ENCODE measurements at regions not wholly inside any gene's neighbourhood (a gene's known extent, or its start where the extent isn't known, plus 50 kb on each side); places are given as distances from the start of the nearest gene placed in this dataset.

DNA sequence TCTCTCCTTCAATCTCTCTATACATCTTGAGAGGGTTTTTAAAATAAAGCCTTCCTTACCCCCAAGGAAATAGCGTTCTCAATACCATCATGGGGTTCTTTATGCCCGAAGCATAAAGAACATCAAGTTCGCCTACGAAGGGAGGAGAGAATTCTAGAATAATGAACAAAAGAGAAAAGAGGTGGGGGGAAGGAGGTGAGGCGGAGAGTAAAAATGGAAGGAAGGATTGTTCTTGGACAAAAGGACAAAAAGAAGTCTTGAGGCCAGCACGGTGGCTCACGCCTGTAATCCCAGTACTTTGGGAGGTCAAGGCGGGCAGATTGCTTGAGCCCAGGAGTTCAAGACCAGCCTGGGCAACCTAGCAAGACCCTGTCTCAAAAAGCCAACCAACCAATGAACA, 319.8 kb upstream of the NCKAP5 start:
- Histone ChIP-seq H3K9me3 (replicated peaks in 1 of 2; ENCODE audit: control insufficient read depth in 2 of 2, insufficient read depth in 1 of 2, low read depth in 1 of 2, low read length in 2 of 2) (no peaks in the 10 kb centered on the region), H2AFZ (ENCODE audit: low read length) (no peak overlapping the region), H3K4ac (ENCODE audit: low read length) (no peak overlapping the region), H2AK5ac (ENCODE audit: low read depth, low read length) (no peak overlapping the region), H2BK12ac (ENCODE audit: low read length) (no peak overlapping the region), H3K9ac (ENCODE audit: low read depth, low read length, poor library complexity) (no peak overlapping the region), H4K8ac (ENCODE audit: low read depth, low read length) (no peak overlapping the region), H3K4me1 (ENCODE audit: control insufficient read depth in 2 of 2, insufficient read depth in 1 of 2, low read depth in 1 of 2, low read length in 2 of 2) (no peaks in the 10 kb centered on the region), H3K36me3 (replicated peaks in 1 of 2; ENCODE audit: control insufficient read depth in 2 of 2, insufficient read depth in 2 of 2, low read length in 2 of 2) (no peaks in the 10 kb centered on the region), H2BK5ac (ENCODE audit: low read length) (no peak overlapping the region), H3K27ac (replicated peaks; ENCODE audit: low read length) (no peak overlapping the region), H3K18ac (ENCODE audit: low read length) (no peak overlapping the region), H4K91ac (ENCODE audit: low read depth, low read length, poor library complexity) (no peak overlapping the region), H2BK15ac (ENCODE audit: low read length) (no peak overlapping the region), H2BK120ac (ENCODE audit: low read depth, low read length) (no peak overlapping the region), H3K14ac (ENCODE audit: low read length) (no peak overlapping the region), H3K4me3 (ENCODE audit: low read length in 2 of 2) (no peak overlapping the region), H3K27me3 (ENCODE audit: control insufficient read depth in 3 of 3, insufficient read depth in 3 of 3, low read depth in 1 of 3, low read length in 3 of 3) (no peaks in the 10 kb centered on the region), H3K4me2 (ENCODE audit: insufficient read depth, low read length, poor library complexity, severe bottlenecking) (no peak overlapping the region), H3K79me1 (ENCODE audit: low read depth, low read length) (no peaks in the 10 kb centered on the region), H3K23ac (ENCODE audit: low read depth, low read length, poor library complexity) (no peak overlapping the region)
- 100% methylated on average over 1 of the region's 8 CpGs for WGBS, 2 donors (ENCODE audit: extremely low coverage in 2 of 2, insufficient read length in 2 of 2, insufficient replicate concordance in 1 of 2)
- no peak for DNase-seq (ENCODE audit: low spot score)

DNA sequence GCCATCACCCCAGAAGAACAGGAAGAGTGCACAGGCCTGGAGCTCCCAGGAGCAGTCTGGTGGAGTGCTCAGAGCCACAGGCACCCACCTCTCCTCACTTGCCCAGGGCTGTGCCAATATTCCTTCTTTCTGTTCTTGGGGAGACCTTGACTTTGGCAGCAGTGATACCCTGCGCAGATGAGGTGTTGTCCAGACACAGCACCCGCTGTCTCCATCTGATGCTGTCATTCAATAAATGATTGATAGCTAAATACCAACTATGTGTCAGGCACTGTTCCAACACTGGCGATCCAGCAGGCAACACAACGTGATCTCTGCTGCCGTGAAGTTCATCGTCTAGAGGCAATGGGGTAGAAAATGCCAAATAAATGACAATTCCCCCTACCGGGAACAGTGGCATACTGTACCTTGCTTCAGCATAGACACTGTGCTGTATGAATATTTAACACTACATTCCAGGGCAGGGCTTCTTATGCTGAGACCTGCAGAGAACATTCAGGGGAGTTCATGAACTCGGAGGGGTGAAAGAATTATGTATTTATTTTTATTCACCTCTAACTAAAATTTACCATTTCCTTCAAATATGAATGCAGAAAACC, 320.5 kb upstream of the NCKAP5 start:
- Histone ChIP-seq H2BK15ac (ENCODE audit: low read length) (no peak overlapping the region), H3K23ac (ENCODE audit: low read depth, low read length, poor library complexity) (no peak overlapping the region), H3K4me1 (ENCODE audit: control insufficient read depth in 2 of 2, insufficient read depth in 1 of 2, low read depth in 1 of 2, low read length in 2 of 2) (no peaks in the 10 kb centered on the region), H2BK120ac (ENCODE audit: low read depth, low read length) (no peak overlapping the region), H2BK12ac (ENCODE audit: low read length) (no peak overlapping the region), H4K8ac (ENCODE audit: low read depth, low read length) (no peak overlapping the region), H3K4me2 (ENCODE audit: insufficient read depth, low read length, poor library complexity, severe bottlenecking) (no peak overlapping the region), H4K91ac (ENCODE audit: low read depth, low read length, poor library complexity) (no peak overlapping the region), H3K79me1 (ENCODE audit: low read depth, low read length) (no peaks in the 10 kb centered on the region), H3K18ac (ENCODE audit: low read length) (no peak overlapping the region), H3K4ac (ENCODE audit: low read length) (no peak overlapping the region), H3K14ac (ENCODE audit: low read length) (no peak overlapping the region), H2AFZ (ENCODE audit: low read length) (no peak overlapping the region), H3K27me3 (ENCODE audit: control insufficient read depth in 3 of 3, insufficient read depth in 3 of 3, low read depth in 1 of 3, low read length in 3 of 3) (no peaks in the 10 kb centered on the region), H3K9ac (ENCODE audit: low read depth, low read length, poor library complexity) (no peak overlapping the region), H3K36me3 (replicated peaks in 1 of 2; ENCODE audit: control insufficient read depth in 2 of 2, insufficient read depth in 2 of 2, low read length in 2 of 2) (no peaks in the 10 kb centered on the region), H2AK5ac (ENCODE audit: low read depth, low read length) (no peak overlapping the region), H3K4me3 (ENCODE audit: low read length in 2 of 2) (no peak overlapping the region), H3K27ac (replicated peaks; ENCODE audit: low read length) (no peak overlapping the region), H3K9me3 (replicated peaks in 1 of 2; ENCODE audit: control insufficient read depth in 2 of 2, insufficient read depth in 1 of 2, low read depth in 1 of 2, low read length in 2 of 2) (no peaks in the 10 kb centered on the region), H2BK5ac (ENCODE audit: low read length) (no peak overlapping the region)
- WGBS, 2 donors (ENCODE audit: extremely low coverage in 2 of 2, insufficient read length in 2 of 2, insufficient replicate concordance in 1 of 2): no CpG with 5 or more reads among the region's 8 CpGs
- DNase-seq (ENCODE audit: low spot score): no peak

DNA sequence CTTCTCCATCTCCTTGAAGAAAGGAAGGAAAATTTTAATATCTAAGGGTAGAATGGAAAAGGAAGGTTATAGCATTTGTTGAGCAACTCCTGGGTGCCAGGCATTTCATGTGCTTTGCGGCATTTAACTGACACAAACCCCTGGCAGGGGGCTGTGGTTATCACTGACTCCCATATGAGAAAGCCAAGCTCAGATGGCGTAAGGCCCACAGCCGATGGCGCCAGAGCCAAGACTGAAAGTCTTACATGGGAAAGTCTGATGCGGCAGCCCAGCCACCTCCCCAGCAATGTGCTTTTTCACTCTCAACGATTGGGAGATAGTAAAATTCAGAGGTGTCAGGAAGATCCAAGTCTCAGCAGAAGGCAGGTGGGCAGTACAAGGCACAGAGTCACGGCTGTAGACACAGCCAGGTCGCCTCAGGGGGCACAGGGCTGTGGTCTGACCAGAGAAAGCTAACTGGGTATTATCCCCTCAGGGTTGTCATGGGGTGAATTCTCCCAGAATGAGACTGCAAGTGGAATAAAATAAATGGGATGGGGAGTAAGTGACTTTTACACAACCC, 324.2 kb upstream of the NCKAP5 start:
- Histone ChIP-seq H3K79me1 (ENCODE audit: low read depth, low read length) (no peaks in the 10 kb centered on the region), H3K23ac (ENCODE audit: low read depth, low read length, poor library complexity) (no peak overlapping the region), H3K18ac (ENCODE audit: low read length) (no peak overlapping the region), H2AFZ (ENCODE audit: low read length) (no peak overlapping the region), H3K4me1 (ENCODE audit: control insufficient read depth in 2 of 2, insufficient read depth in 1 of 2, low read depth in 1 of 2, low read length in 2 of 2) (no peaks in the 10 kb centered on the region), H3K4me3 (ENCODE audit: low read length in 2 of 2) (no peak overlapping the region), H2BK12ac (ENCODE audit: low read length) (no peak overlapping the region), H2BK120ac (ENCODE audit: low read depth, low read length) (no peak overlapping the region), H3K14ac (ENCODE audit: low read length) (no peak overlapping the region), H3K4ac (ENCODE audit: low read length) (no peak overlapping the region), H4K8ac (ENCODE audit: low read depth, low read length) (no peak overlapping the region), H3K4me2 (ENCODE audit: insufficient read depth, low read length, poor library complexity, severe bottlenecking) (no peak overlapping the region), H3K9ac (ENCODE audit: low read depth, low read length, poor library complexity) (no peak overlapping the region), H3K9me3 (replicated peaks in 1 of 2; ENCODE audit: control insufficient read depth in 2 of 2, insufficient read depth in 1 of 2, low read depth in 1 of 2, low read length in 2 of 2) (no peaks in the 10 kb centered on the region), H4K91ac (ENCODE audit: low read depth, low read length, poor library complexity) (no peak overlapping the region), H3K27me3 (ENCODE audit: control insufficient read depth in 3 of 3, insufficient read depth in 3 of 3, low read depth in 1 of 3, low read length in 3 of 3) (no peaks in the 10 kb centered on the region), H3K27ac (replicated peaks; ENCODE audit: low read length) (no peak overlapping the region), H3K36me3 (replicated peaks in 1 of 2; ENCODE audit: control insufficient read depth in 2 of 2, insufficient read depth in 2 of 2, low read length in 2 of 2) (no peaks in the 10 kb centered on the region), H2BK15ac (ENCODE audit: low read length) (no peak overlapping the region), H2AK5ac (ENCODE audit: low read depth, low read length) (no peak overlapping the region), H2BK5ac (ENCODE audit: low read length) (no peak overlapping the region)
- WGBS, 2 donors (ENCODE audit: extremely low coverage in 2 of 2, insufficient read length in 2 of 2, insufficient replicate concordance in 1 of 2): no CpG with 5 or more reads among the region's 8 CpGs
- DNase-seq (ENCODE audit: low spot score): no peak

DNA sequence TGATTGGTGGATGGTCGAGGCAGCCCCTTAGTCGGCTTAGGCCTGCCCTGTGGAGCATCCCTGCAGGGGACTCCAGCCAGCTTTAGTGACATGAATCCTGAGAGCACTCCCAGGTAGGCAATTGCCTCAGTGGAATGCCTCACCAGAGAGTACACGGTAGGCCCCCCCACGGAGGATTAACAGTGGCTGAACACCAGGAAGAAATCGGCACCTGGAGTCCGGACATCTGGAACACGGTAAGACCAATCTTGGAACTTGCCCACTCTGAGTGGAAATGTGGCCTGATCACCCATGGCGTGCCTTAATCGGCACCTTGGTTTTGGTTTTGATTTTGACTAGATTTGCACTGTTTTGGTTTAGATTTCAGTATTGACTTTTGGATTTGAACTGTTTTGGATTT, 326.2 kb upstream of the NCKAP5 start:
- H3K9ac ChIP-seq (ENCODE audit: low read depth, low read length, poor library complexity): no peak overlapping the region
- H3K36me3 ChIP-seq (replicated peaks in 1 of 2; ENCODE audit: control insufficient read depth in 2 of 2, insufficient read depth in 2 of 2, low read length in 2 of 2): no peaks in the 10 kb centered on the region
- H3K27me3 ChIP-seq (ENCODE audit: control insufficient read depth in 3 of 3, insufficient read depth in 3 of 3, low read depth in 1 of 3, low read length in 3 of 3): no peaks in the 10 kb centered on the region
- no peak overlapping the region for H2AFZ ChIP-seq (ENCODE audit: low read length)
- H2BK5ac ChIP-seq (ENCODE audit: low read length): no peak overlapping the region
- no peak overlapping the region for H4K91ac ChIP-seq (ENCODE audit: low read depth, low read length, poor library complexity)
- no peak overlapping the region for H3K4ac ChIP-seq (ENCODE audit: low read length)
- no peak overlapping the region for H3K14ac ChIP-seq (ENCODE audit: low read length)
- no peak overlapping the region for H3K4me3 ChIP-seq (ENCODE audit: low read length in 2 of 2)
- no peak overlapping the region for H2BK15ac ChIP-seq (ENCODE audit: low read length)
- no peak overlapping the region for H2AK5ac ChIP-seq (ENCODE audit: low read depth, low read length)
- H3K79me1 ChIP-seq (ENCODE audit: low read depth, low read length): no peaks in the 10 kb centered on the region
- no peak overlapping the region for H3K27ac ChIP-seq (replicated peaks; ENCODE audit: low read length)
- H2BK120ac ChIP-seq (ENCODE audit: low read depth, low read length): no peak overlapping the region
- no peaks in the 10 kb centered on the region for H3K9me3 ChIP-seq (replicated peaks in 1 of 2; ENCODE audit: control insufficient read depth in 2 of 2, insufficient read depth in 1 of 2, low read depth in 1 of 2, low read length in 2 of 2)
- H3K18ac ChIP-seq (ENCODE audit: low read length): no peak overlapping the region
- H3K23ac ChIP-seq (ENCODE audit: low read depth, low read length, poor library complexity): no peak overlapping the region
- WGBS, 2 donors (ENCODE audit: extremely low coverage in 2 of 2, insufficient read length in 2 of 2, insufficient replicate concordance in 1 of 2): no CpG with 5 or more reads among the region's 9 CpGs
- H3K4me1 ChIP-seq (ENCODE audit: control insufficient read depth in 2 of 2, insufficient read depth in 1 of 2, low read depth in 1 of 2, low read length in 2 of 2): no peaks in the 10 kb centered on the region
- H4K8ac ChIP-seq (ENCODE audit: low read depth, low read length): no peak overlapping the region
- H3K4me2 ChIP-seq (ENCODE audit: insufficient read depth, low read length, poor library complexity, severe bottlenecking): no peak overlapping the region
- no peak overlapping the region for H2BK12ac ChIP-seq (ENCODE audit: low read length)
- DNase-seq (ENCODE audit: low spot score): no peak

Measured in neuronal stem cell (in vitro differentiated cells).